ENCODE measurements at regions not wholly inside any gene's neighbourhood (a gene's known extent, or its start where the extent isn't known, plus 50 kb on each side); places are given as distances from the start of the nearest gene placed in this dataset.

DNA sequence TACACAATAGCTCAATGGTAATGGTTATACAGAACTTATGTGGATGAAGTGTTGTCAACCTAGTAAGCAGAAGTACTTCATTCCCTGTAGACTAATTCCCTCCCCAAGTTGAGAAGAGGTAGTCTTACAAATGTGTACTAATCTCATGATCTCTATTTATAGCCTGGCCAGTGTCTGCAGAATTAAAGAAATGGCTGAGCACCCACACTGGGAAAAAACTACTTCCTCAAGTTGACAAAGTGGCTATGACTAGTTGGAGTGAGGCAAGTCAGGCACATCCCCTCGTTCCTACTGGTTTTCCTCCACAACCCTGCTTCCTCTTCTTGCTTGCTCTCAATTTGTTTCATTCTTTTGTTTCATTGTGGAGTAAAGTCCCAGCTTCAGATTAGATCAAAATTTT is 566.7 kb upstream of the ZNF717 start:
- TF ChIP-seq POLR2A (IDR thresholded peaks at IDR 0.05), result no peak
- TF ChIP-seq, protein P1, sequence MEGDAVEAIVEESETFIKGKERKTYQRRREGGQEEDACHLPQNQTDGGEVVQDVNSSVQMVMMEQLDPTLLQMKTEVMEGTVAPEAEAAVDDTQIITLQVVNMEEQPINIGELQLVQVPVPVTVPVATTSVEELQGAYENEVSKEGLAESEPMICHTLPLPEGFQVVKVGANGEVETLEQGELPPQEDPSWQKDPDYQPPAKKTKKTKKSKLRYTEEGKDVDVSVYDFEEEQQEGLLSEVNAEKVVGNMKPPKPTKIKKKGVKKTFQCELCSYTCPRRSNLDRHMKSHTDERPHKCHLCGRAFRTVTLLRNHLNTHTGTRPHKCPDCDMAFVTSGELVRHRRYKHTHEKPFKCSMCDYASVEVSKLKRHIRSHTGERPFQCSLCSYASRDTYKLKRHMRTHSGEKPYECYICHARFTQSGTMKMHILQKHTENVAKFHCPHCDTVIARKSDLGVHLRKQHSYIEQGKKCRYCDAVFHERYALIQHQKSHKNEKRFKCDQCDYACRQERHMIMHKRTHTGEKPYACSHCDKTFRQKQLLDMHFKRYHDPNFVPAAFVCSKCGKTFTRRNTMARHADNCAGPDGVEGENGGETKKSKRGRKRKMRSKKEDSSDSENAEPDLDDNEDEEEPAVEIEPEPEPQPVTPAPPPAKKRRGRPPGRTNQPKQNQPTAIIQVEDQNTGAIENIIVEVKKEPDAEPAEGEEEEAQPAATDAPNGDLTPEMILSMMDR (IDR thresholded peaks at IDR 0.05), result no peak

Measured in stomach (tissue), 4 donors.